A549 (cell line): ENCODE measurements at regions not wholly inside any gene's neighbourhood (a gene's known extent, or its start where the extent isn't known, plus 50 kb on each side); places are given as distances from the start of the nearest gene placed in this dataset.
"Not testable (repeated sequence)": the region's sequence is repeated elsewhere in the genome, so short reads cannot be mapped to it uniquely, and the experiment has no call there.

Experiments used
- ATAC-seq, 2 experiments: fragments of 200-7000 bp in 1 of 2; fragments of >200 bp in 1 of 2; cut with Nextera tagmentation in 1 of 2; cut with Tn5 transposase in 1 of 2; 3 replicates each; pipeline versions ENCODE4 v1.8.0 to v1.9.1; 2018 to 2020; ENCODE audit warnings: mild to moderate bottlenecking in 1 of 2, moderate library complexity in 1 of 2
- CTCF ChIA-PET: fragments of 300-600 bp; sonication (Branson Sonifier 250); formaldehyde crosslinking; extraction: SDS; loops from one replicate; lab custom pipeline; 2021; ENCODE audit warnings: antibody characterized with exemption, inconsistent platforms; lab: Yijun Ruan, JAX
- POLR2A ChIA-PET: fragments of 350-600 bp; formaldehyde crosslinking; extraction: SDS; loops from one replicate; lab custom pipeline; 2021; ENCODE audit warnings: antibody characterized with exemption, inconsistent platforms; lab: Yijun Ruan, JAX
- DNase-seq, 2 experiments: peaks; one replicate each; pipeline versions ENCODE4 v3.0.0 to v3.0.0-alpha.2; 2011 to 2016; ENCODE audit warnings: low read depth in 1 of 2, low spot score in 1 of 2
- FAIRE-seq: peaks from 2 replicates; lab custom pipeline; 2011; peaks lifted over from hg19 to GRCh38; lab: Jason Lieb, UNC
- H3K27ac ChIP-seq, 2 experiments: fragments of >200 bp; sonication (Bioruptor Twin); formaldehyde crosslinking; 3 replicates each; pipeline ENCODE4 v1.5.1; 2016 to 2017
- H3K4me1 ChIP-seq: fragments of >200 bp; sonication (Bioruptor Twin); formaldehyde crosslinking; 3 replicates; pipeline ENCODE4 v1.6.1; 2016
- H3K4me2 ChIP-seq: fragments of >200 bp; sonication (Bioruptor Twin); formaldehyde crosslinking; 3 replicates; pipeline ENCODE4 v1.6.1; 2016
- H3K4me3 ChIP-seq: fragments of >200 bp; sonication (Bioruptor Twin); formaldehyde crosslinking; 3 replicates; pipeline ENCODE4 v1.5.1; 2016
- H3K9me3 ChIP-seq: fragments of >200 bp; sonication (Bioruptor Twin); formaldehyde crosslinking; 3 replicates; pipeline ENCODE4 v1.6.1; 2016
- BCL3 ChIP-seq: fragments of >200 bp; sonication (Bioruptor Twin); formaldehyde crosslinking; IDR thresholded peaks from 3 replicates; pipeline ENCODE4 v1.6.1; 2016
- CBX8 ChIP-seq: fragments of 200-600 bp; sonication (generic); IDR thresholded peaks from 2 replicates; pipeline ENCODE4 v1.6.1; 2016
- CHD2 ChIP-seq: fragments of 150-350 bp; IDR thresholded peaks from 2 replicates; pipeline ENCODE4 v1.6.1; 2014; ENCODE audit warnings: low read length; ENCODE audit not compliant: partially characterized antibody
- CHD4 ChIP-seq: fragments of 200-600 bp; sonication (generic); IDR thresholded peaks from 2 replicates; pipeline ENCODE4 v1.6.1; 2016; ENCODE audit warnings: antibody characterized with exemption, mild to moderate bottlenecking, borderline replicate concordance
- E2F6 ChIP-seq: IDR thresholded peaks from 2 replicates; pipeline ENCODE4 v1.6.1; 2012; ENCODE audit warnings: low read depth, borderline replicate concordance
- EHF ChIP-seq: fragments of 250-450 bp; sonication (Bioruptor Pico); IDR thresholded peaks from 2 replicates; pipeline ENCODE4 v1.5.0; 2020; ENCODE audit warnings: mild to moderate bottlenecking
- EHMT2 ChIP-seq: fragments of 200-600 bp; sonication (generic); IDR thresholded peaks from 2 replicates; pipeline ENCODE4 v1.6.1; 2016; ENCODE audit warnings: antibody characterized with exemption, low read depth, mild to moderate bottlenecking, moderate library complexity
- GATA3 ChIP-seq: IDR thresholded peaks from 2 replicates; pipeline ENCODE4 v1.6.1; 2012; ENCODE audit warnings: borderline replicate concordance
- HES2 ChIP-seq: fragments of >200 bp; sonication (Bioruptor Twin); formaldehyde crosslinking; IDR thresholded peaks from 2 replicates; pipeline ENCODE4 v1.6.1; 2016
- HOXB5 ChIP-seq: fragments of 250-450 bp; sonication (Bioruptor Pico); IDR thresholded peaks from 2 replicates; pipeline ENCODE4 v1.5.0; 2020; ENCODE audit warnings: mild to moderate bottlenecking, moderate library complexity
- KDM1A ChIP-seq: fragments of 200-600 bp; sonication (generic); IDR thresholded peaks from 2 replicates; pipeline ENCODE4 v1.6.1; 2016; ENCODE audit warnings: low read depth, mild to moderate bottlenecking
- KDM5A ChIP-seq: fragments of 200-600 bp; sonication (generic); IDR thresholded peaks from 2 replicates; pipeline ENCODE4 v1.6.1; 2016; ENCODE audit warnings: antibody characterized with exemption, mild to moderate bottlenecking
- MAFK ChIP-seq: fragments of 450-650 bp; IDR thresholded peaks from 2 replicates; pipeline ENCODE4 v1.6.1; 2014; ENCODE audit not compliant: partially characterized antibody
- NFE2L2 ChIP-seq: fragments of 150-350 bp; conservative IDR thresholded peaks from 2 replicates; pipeline ENCODE4 v1.6.1; 2014; ENCODE audit warnings: low read length
- PBX3 ChIP-seq: IDR thresholded peaks from 2 replicates; pipeline ENCODE4 v1.6.1; 2012
- PHF8 ChIP-seq: fragments of 200-600 bp; sonication (generic); IDR thresholded peaks from 2 replicates; pipeline ENCODE4 v1.6.1; 2016; ENCODE audit warnings: low read depth, mild to moderate bottlenecking, antibody characterized with exemption, moderate library complexity, borderline replicate concordance
- POLR2AphosphoS2 ChIP-seq: conservative IDR thresholded peaks from 2 replicates; pipeline ENCODE4 v1.6.1; 2012; ENCODE audit warnings: low read length, improper control_type of control experiment, inconsistent platforms
- RARB ChIP-seq: fragments of 250-450 bp; sonication (Bioruptor Pico); IDR thresholded peaks from 2 replicates; pipeline ENCODE4 v1.8.0; 2021; ENCODE audit warnings: mild to moderate bottlenecking, moderate library complexity
- RFX5 ChIP-seq: fragments of 450-650 bp; IDR thresholded peaks from 2 replicates; pipeline ENCODE4 v1.7.1; 2014; ENCODE audit warnings: antibody characterized with exemption, mild to moderate bottlenecking, moderate library complexity
- SMC3 ChIP-seq: fragments of >200 bp; sonication (Bioruptor Twin); formaldehyde crosslinking; IDR thresholded peaks from 3 replicates; pipeline ENCODE4 v1.6.1; 2018; ENCODE audit warnings: inconsistent platforms
- TFCP2L1 ChIP-seq: fragments of 250-450 bp; sonication (Bioruptor Pico); IDR thresholded peaks from 2 replicates; pipeline ENCODE4 v1.5.0; 2021; ENCODE audit warnings: mild to moderate bottlenecking
- TP53 ChIP-seq: fragments of 250-450 bp; sonication (Bioruptor Pico); IDR thresholded peaks from 2 replicates; pipeline ENCODE4 v1.5.0; 2021; ENCODE audit warnings: mild to moderate bottlenecking, moderate library complexity
- ZC3H11A ChIP-seq: fragments of 450-650 bp; IDR thresholded peaks from 2 replicates; pipeline ENCODE4 v1.6.1; 2014; ENCODE audit warnings: antibody characterized with exemption, mild to moderate bottlenecking
- ZNF302 ChIP-seq: fragments of 250-450 bp; sonication (Bioruptor Pico); IDR thresholded peaks from 2 replicates; pipeline ENCODE4 v1.9.0; 2021; ENCODE audit warnings: inconsistent platforms, mild to moderate bottlenecking, moderate library complexity
- ZSCAN20 ChIP-seq: fragments of 250-450 bp; sonication (Bioruptor Pico); IDR thresholded peaks from 2 replicates; pipeline ENCODE4 v1.8.0; 2022; ENCODE audit warnings: mild to moderate bottlenecking, moderate library complexity
- WGBS: methylation state at CpG from one replicate; pipeline ENCODE4 v1.1.6; 2017; ENCODE audit errors: missing lambda C conversion rate; 5-methylcytosine and 5-hydroxymethylcytosine counted together

DNA sequence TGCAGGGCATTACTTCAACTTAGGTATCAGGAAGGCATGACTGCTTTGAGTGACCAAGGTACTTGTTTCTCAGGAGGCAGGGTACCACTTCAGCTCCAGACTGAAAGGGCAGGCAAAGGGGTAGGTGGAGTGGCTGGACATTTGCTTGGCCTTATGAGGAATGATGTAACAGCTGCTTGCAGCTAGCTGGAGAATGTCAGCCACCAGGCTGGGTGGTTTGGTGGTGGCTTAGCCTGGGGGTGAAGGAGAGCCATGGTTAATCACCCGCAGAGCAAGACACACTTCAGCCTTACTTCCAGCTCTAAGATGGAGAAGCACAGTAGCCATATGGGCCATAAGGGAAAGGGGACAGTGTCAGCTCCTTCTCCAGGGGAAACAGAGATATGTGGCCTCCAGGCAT lies 146.1 kb downstream of the APIP start:
- ATAC-seq (no peak), FAIRE-seq (no peak), DNase-seq (no peak)
- Histone ChIP-seq H3K4me2 (no peak overlapping the region), H3K4me3 (no peak overlapping the region), H3K27ac (peak overlapping the region in 1 of 2 experiments; percentile 21; a peak in 1 of 6 replicates)
- POLR2A ChIA-PET: no interaction called here
- WGBS: 78% methylated on average over 1 of the region's 1 CpG
- no peak for TF ChIP-seq GATA3
- no peak for TF ChIP-seq HOXB5 (CRISPR knock-in tag)
- no peak for TF ChIP-seq CHD2
- TF ChIP-seq E2F6: no peak
- no peak for TF ChIP-seq KDM1A
- no peak for TF ChIP-seq TP53 (CRISPR knock-in tag)
- TF ChIP-seq RARB: no peak
- no peak for TF ChIP-seq ZC3H11A
- no peak for TF ChIP-seq SMC3
- no peak for TF ChIP-seq CBX8
- no peak for TF ChIP-seq MAFK
- no peak for TF ChIP-seq ZSCAN20
- TF ChIP-seq, all 56 proteins: peak for 0
- H3K9me3 ChIP-seq: peaks cover under 1% of the 10 kb centered on the region; the same call in 2 of the 3 replicates
- no peaks in the 10 kb centered on the region for H3K4me1 ChIP-seq
- CTCF ChIA-PET: no interaction called here

DNA sequence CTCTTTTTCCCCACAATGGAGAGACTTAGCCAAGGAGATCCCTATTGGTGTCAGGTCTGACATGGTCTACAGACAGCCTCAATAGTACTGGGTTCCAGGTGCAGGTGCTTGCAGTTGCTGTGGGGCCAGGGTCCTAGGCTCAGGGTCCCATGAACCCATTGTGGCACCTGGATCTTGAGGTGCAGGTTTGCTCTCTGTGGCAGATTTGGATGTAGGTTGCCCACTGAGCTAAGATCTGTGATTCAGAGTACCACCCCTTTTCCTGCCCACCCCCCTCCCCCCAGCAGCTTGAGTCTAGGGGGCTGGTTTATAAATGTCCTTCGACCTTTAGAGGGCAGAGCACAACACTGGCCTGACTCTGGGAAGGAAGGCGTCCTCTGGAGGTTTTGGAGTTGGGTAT lies 147.0 kb downstream of the APIP start:
- TF ChIP-seq ZNF302 (CRISPR knock-in tag) (no peak), EHMT2 (no peak), NFE2L2 (no peak), PHF8 (no peak), ZC3H11A (no peak), POLR2AphosphoS2 (no peak), PBX3 (no peak), HES2 (no peak), KDM5A (no peak), CHD4 (no peak), TFCP2L1 (CRISPR knock-in tag) (no peak), MAFK (no peak), EHF (CRISPR knock-in tag) (no peak), GATA3 (no peak), BCL3 (no peak), RFX5 (no peak)
- Histone ChIP-seq H3K9me3 (peaks cover 5% of the 10 kb centered on the region; the same call in 2 of the 3 replicates), H3K4me3 (no peak overlapping the region), H3K27ac (no peak overlapping the region), H3K4me1 (no peaks in the 10 kb centered on the region), H3K4me2 (no peak overlapping the region)
- POLR2A ChIA-PET: no interaction called here
- FAIRE-seq (no peak), ATAC-seq (no peak), DNase-seq (no peak)
- CTCF ChIA-PET: interaction anchor here (1.2 to 1.3 kb wide), 2 partner anchors 22 to 183 kb away, joined by 3 to 4 read pairs; no protein-coding TSS in a partner anchor
- 37% methylated on average over 2 of the region's 2 CpGs for WGBS

GRCh38 chr11:34762625-34763024 lies 141.7 kb downstream of the EHF start:
- H3K4me1 ChIP-seq, DNase-seq, ATAC-seq, FAIRE-seq, POLR2A ChIA-PET, H3K4me2 ChIP-seq, CTCF ChIA-PET, H3K4me3 ChIP-seq, H3K27ac ChIP-seq: not testable (repeated sequence)
- 50% methylated on average over 1 of the region's 3 CpGs for WGBS
- peaks cover 12% of the 10 kb centered on the region; the same call in 2 of the 3 replicates for H3K9me3 ChIP-seq
